ENCODE measurements at regions not wholly inside any gene's neighbourhood (a gene's known extent, or its start where the extent isn't known, plus 50 kb on each side); places are given as distances from the start of the nearest gene placed in this dataset.
"Not testable (repeated sequence)": the region's sequence is repeated elsewhere in the genome, so short reads cannot be mapped to it uniquely, and the experiment has no call there.

DNA sequence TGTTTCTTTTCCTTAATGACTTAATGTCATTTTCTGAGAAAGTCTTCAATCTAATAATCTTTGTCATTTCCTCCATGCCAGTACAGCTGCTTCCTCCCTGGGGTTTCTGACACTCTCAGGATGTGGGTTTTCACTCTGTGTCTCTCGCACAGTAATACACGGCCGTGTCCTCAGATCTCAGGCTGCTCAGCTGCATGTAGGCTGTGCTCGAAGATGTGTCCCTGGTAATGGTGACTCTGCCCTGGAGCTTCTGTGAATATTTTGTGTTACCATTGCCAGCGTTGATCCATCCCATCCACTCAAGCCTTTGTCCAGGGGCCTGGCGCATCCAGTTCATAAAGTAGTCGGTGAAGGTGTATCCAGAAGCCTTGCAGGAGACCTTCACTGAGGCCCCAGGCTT lies 97.6 kb downstream of the OR4M2 start:
- H3K27me3 ChIP-seq; intact Hi-C loops (cut with DNase I); H3K4me3 ChIP-seq; H3K27ac ChIP-seq; H3K9me3 ChIP-seq; DNase-seq; H3K36me3 ChIP-seq; H3K4me1 ChIP-seq (ENCODE audit: insufficient read depth): not testable (repeated sequence)
- no CpG with 5 or more reads among the region's 7 CpGs for WGBS, 3 donors

DNA sequence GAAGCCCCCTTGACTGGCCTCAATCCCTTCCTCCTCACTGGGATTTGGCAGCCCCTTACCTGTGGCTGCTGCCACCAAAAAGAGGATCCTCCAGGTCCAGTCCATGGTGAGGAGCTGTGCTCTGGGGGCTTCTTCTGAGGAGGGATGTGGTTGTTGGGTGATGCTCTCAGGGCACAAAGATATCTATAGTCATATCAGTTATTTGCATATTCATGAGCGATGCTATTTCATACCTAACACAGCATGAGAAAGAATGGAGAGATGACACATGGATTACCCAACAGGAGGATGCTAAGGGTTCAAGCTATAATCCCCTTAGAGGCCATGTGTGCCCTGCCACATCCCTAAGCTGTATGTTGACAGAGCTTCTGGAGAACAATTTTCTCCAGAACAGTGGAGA lies 98.1 kb downstream of the OR4M2 start:
- H3K27me3 ChIP-seq; H3K4me3 ChIP-seq; intact Hi-C loops (cut with DNase I); H3K36me3 ChIP-seq; H3K27ac ChIP-seq; H3K9me3 ChIP-seq; DNase-seq; H3K4me1 ChIP-seq (ENCODE audit: insufficient read depth): not testable (repeated sequence)
- WGBS, 3 donors = no CpG with 5 or more reads among the region's 1 CpG

DNA sequence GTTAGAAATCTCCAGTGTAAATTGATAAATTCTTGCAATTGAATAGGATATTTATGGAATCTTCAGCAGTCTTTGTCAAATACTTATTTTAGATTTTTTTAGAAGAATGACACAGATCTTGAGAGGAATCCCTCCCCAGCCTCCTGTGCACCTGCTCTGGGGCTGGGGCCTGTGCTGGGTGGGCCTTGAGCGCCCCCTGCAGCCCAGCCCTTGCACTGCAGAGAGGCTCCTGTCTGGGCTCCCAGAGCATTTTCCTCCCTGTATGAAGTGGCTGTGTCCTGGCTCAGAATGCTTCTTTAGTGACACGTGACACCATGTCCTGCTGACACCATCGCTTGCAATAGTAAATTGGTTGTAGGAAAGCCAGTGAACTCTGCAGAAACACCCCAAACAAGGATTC lies 98.7 kb downstream of the OR4M2 start:
- intact Hi-C loops (cut with DNase I) = not testable (repeated sequence)

DNA sequence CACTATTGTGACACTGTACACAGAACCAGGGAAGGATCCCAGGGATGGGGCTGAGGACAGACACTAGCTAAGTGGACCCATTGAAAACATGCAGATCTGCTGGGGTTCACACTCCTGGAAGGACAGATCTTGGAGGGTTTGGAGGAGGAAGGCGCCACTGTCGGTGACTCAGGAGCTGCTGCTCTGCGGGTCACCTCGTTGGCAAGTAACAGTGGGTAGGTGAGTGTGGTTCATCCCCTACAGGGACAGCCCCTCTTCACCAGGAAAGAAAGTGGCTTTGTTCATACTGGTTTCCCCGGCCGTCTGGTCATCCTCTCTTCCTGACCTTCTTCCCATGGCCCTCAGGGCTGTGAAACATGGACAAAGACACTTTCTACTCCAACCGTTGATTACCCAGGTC lies 100.3 kb downstream of the OR4M2 start:
- H3K4me1 ChIP-seq (ENCODE audit: insufficient read depth); H3K36me3 ChIP-seq; H3K27ac ChIP-seq; DNase-seq; H3K9me3 ChIP-seq; intact Hi-C loops (cut with DNase I); H3K27me3 ChIP-seq; H3K4me3 ChIP-seq: not testable (repeated sequence)
- WGBS, 3 donors = no CpG with 5 or more reads among the region's 7 CpGs

More for the DNA sequence above, 98.7 kb downstream of the OR4M2 start:
- H3K36me3 ChIP-seq; H3K9me3 ChIP-seq; H3K4me3 ChIP-seq; DNase-seq; H3K4me1 ChIP-seq (ENCODE audit: insufficient read depth); H3K27ac ChIP-seq; H3K27me3 ChIP-seq: not testable (repeated sequence)
- WGBS, 3 donors = no CpG with 5 or more reads among the region's 3 CpGs

DNA sequence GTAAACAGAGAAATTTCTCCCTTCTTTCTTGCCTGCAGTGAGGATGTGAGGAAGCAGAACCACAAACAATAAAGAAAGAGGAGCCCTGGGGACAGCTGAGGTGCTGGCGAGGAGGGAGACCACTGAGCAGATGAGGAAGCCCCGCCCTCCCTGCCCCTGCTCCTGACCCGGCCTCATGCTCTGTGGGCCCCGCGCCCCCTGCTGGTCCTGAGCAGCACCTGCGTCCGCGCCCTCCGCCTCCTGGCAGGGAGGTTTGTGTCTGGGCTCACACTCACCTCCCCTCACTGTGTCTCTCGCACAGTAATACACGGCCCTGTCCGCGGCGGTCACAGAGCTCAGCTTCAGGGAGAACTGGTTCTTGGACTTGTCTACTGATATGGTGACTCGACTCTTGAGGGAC lies 104.4 kb downstream of the OR4M2 start:
- H3K4me1 ChIP-seq (ENCODE audit: insufficient read depth); intact Hi-C loops (cut with DNase I); H3K36me3 ChIP-seq; H3K9me3 ChIP-seq; H3K4me3 ChIP-seq; H3K27ac ChIP-seq; H3K27me3 ChIP-seq; DNase-seq: not testable (repeated sequence)
- WGBS, 3 donors = no CpG with 5 or more reads among the region's 15 CpGs

DNA sequence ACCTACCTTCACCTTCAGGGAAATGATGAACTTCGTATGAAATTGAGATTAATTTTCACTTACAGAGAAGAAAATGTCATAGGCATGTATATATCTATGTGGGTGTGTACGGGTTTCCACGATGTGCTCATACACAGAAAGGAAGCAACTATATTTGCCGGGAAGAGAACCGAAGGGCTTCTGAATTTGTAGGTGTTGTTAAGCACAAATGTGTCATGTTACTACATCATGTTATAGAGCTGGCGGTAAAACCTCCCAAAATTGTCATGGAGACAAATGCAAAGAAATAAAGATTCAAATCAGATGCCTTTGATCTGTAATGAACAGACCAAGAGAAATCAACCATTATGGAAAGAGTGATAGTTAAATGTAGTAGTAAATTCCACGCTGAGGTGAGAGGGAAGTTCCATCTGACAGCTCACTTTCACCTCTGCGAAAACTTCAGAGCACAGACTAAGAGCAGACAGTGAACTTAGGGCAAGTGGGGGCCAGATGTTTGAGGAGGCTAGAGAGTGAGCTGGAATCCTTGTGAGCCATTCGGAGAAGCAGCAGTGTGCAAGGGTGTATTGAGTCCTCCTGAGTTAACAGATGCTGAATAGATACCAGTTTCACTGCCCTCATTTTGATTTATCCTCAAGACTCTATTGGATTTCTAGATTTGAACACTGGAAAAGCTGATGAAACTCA lies 106.7 kb downstream of the OR4M2 start:
- H3K27ac ChIP-seq; H3K27me3 ChIP-seq; DNase-seq; H3K4me1 ChIP-seq (ENCODE audit: insufficient read depth); H3K9me3 ChIP-seq; intact Hi-C loops (cut with DNase I); H3K36me3 ChIP-seq; H3K4me3 ChIP-seq: not testable (repeated sequence)
- WGBS, 3 donors = 90% methylated on average over 4 of the region's 9 CpGs; no CpG with 5 or more reads in 2 of the 3 donors

DNA sequence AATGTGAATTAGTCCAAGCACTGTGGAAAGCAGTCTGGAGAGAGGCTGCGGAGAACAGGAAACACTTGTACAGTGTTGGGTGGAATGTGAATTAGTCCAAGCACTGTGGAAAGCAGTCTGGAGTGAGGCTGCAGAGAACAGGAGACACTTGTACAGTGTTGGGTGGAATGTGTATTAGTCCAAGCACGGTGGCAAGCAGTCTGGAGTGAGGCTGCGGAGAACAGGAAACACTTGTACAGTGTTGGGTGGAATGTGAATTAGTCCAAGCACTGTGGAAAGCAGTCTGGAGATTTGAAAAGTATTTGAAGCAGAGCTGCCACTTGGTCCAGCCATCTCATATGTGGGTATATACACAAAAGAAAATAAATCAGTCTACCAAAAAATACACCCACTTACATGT lies 111.5 kb downstream of the OR4M2 start:
- H3K27ac ChIP-seq; H3K4me1 ChIP-seq (ENCODE audit: insufficient read depth); H3K36me3 ChIP-seq; H3K27me3 ChIP-seq; H3K9me3 ChIP-seq; intact Hi-C loops (cut with DNase I); DNase-seq; H3K4me3 ChIP-seq: not testable (repeated sequence)
- WGBS, 3 donors = 70 to 100% (median 80%) methylated on average over 1 of the region's 3 CpGs

DNA sequence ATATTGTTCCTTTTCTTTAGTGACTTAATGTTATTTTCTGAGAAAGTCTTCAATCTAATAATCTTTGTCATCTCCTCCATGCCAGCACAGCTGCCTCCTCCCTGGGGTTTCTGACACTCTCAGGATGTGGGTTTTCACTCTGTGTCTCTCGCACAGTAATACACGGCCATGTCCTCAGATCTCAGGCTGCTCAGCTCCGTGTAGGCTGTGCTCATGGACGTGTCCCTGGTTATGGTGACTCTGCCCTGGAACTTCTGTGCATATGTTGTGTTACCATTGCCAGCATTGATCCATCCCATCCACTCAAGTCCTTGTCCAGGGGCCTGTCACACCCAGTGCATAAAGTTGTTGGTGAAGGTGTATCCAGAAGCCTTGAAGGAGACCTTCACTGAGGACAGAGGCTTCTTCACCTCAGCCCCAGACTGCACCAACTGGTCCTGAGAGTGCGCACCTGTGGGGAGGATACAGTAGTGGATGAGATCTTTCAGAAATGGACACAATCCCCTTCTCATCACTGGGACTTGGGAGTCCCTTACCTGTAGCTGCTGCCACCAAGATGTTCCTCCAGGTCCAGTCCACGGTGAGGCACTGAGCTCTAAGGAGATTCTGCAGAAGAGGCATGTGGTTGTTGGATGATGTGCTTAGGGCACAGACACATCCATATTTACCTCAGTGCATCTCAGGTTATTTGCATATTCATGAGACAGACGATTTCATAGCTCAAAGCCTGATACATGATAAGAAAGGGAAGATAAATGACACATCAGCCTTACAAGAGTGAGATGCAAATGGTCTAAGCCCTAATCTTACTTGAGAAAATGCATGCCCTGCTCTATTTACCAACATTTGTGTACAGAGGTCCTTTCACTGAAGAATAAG lies 114.7 kb downstream of the OR4M2 start:
- H3K4me1 ChIP-seq (ENCODE audit: insufficient read depth); intact Hi-C loops (cut with DNase I); DNase-seq; H3K9me3 ChIP-seq; H3K36me3 ChIP-seq; H3K27me3 ChIP-seq; H3K4me3 ChIP-seq; H3K27ac ChIP-seq: not testable (repeated sequence)
- no CpG with 5 or more reads among the region's 7 CpGs for WGBS, 3 donors

DNA sequence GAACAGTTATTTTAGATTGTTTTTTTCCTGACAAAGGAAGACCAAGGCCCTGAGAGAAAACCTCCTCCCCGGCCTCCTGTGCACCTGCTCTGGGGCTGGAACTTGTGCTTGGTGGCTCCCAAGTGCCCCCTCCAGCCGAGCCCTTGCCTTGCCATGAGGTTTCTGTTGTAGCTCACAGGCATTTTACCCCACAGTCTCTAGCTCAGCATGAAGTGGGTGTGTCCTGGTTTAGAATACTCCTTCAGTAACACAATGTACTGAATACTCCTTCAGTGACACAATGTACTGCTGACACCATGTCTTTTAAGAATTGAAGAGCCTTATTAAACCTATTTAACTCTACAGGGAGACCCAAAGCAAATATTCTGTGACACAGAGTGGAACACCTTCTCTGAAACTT lies 116.1 kb downstream of the OR4M2 start:
- H3K27me3 ChIP-seq; DNase-seq; H3K4me1 ChIP-seq (ENCODE audit: insufficient read depth); H3K36me3 ChIP-seq; intact Hi-C loops (cut with DNase I); H3K9me3 ChIP-seq; H3K27ac ChIP-seq; H3K4me3 ChIP-seq: not testable (repeated sequence)
- WGBS, 3 donors = no CpG with 5 or more reads among the region's 2 CpGs

DNA sequence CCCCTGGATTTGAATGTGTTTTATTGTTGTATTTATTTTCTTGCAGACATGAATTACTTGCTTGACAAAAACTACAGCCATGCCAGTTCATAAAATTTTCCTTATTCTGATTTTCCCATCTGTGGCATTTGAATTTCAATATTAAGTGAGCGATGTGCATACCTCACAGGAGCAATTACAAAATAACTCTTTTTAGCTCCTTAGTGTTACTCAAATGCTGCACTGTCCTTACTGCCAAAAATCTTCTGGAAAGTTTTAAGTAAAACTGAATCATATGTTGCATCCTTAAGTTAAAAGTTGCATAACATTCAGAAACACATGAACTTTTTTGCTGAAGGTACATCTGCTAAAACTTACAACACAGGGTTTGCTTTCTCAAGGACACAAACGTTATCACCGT lies 120.1 kb downstream of the OR4M2 start:
- WGBS, 3 donors = no CpG with 5 or more reads among the region's 3 CpGs
- intact Hi-C loops (cut with DNase I) = not testable (repeated sequence)

DNA sequence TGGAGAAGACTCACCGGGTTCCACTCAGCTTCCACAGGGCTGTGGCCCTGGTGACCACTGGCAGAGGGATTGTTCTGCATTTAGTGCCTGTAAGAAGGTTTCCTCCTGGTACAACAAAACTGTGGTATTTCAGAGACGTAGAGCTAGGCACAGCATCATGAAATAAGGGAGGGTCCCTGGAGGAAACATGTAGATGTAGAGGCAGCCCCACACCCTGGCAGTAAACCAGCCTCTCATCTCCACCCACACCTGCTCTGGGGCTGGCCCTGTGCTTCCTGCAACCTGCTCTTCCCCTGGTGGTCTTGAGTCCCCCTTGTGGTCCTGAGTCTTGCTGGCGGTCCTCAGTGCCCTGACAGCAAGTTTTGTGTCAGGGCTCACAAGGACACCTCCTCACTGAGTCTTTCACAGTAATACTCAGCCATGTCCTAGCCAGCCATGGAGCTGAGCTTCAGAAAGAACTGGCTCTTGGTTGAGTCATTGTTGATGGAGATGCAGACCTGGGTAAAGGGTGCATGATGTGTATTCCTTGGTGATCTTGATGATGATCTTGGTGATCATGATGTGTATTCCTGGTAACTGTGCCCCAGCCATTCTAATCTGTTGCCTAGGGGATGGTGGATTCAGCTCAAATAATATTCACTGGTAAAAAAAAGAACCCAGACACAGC lies 121.8 kb downstream of the OR4M2 start:
- H3K27ac ChIP-seq; DNase-seq; intact Hi-C loops (cut with DNase I); H3K27me3 ChIP-seq; H3K9me3 ChIP-seq; H3K4me1 ChIP-seq (ENCODE audit: insufficient read depth); H3K4me3 ChIP-seq; H3K36me3 ChIP-seq: not testable (repeated sequence)
- WGBS, 3 donors = no CpG with 5 or more reads among the region's 3 CpGs

More for the DNA sequence above, 120.1 kb downstream of the OR4M2 start:
- not testable (repeated sequence) for H3K4me3 ChIP-seq; H3K9me3 ChIP-seq; H3K27me3 ChIP-seq; H3K36me3 ChIP-seq; H3K27ac ChIP-seq; DNase-seq; H3K4me1 ChIP-seq (ENCODE audit: insufficient read depth)

DNA sequence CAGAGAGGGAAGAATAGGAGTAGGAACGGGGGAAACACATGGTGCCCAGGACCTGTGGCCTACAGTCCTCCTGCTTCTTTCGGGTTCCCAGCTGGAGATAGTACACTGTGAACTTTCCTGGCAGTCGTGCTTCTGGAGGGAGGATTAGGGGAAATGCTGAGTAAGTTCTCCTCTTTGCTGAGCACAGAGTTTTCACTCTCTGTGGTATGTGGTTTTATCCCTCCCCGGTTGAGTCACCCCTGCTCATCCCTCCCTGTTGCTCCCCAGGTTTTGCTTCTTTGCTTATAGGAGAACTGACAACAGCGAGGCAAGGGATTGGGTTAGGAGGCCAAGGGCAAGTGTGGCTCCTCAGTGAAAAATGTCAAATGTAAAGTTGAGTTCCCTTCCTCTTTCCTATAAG lies 122.9 kb downstream of the OR4M2 start:
- H3K9me3 ChIP-seq; intact Hi-C loops (cut with DNase I); H3K4me3 ChIP-seq; H3K27me3 ChIP-seq; H3K27ac ChIP-seq; H3K36me3 ChIP-seq; DNase-seq; H3K4me1 ChIP-seq (ENCODE audit: insufficient read depth): not testable (repeated sequence)
- no CpG with 5 or more reads among the region's 5 CpGs for WGBS, 3 donors

Data from ovary (tissue), 7 donors.